Esophagus muscularis mucosa (tissue), 4 donors: ENCODE measurements at regions not wholly inside any gene's neighbourhood (a gene's known extent, or its start where the extent isn't known, plus 50 kb on each side); places are given as distances from the start of the nearest gene placed in this dataset.

Experiments
- DNase-seq: peaks from one replicate; pipeline ENCODE4 v3.0.0-alpha.2; 2017; ENCODE audit errors: extremely low spot score
- H3K27ac ChIP-seq, 4 donors: fragments of 200-600 bp; sonication (generic); replicated peaks in 1 of 4; 1 replicate in 3 of 4; 2 replicates in 1 of 4; pipeline ENCODE4 v1.5.1; 2016 to 2019; ENCODE audit warnings: mild to moderate bottlenecking in 1 of 4
- H3K27me3 ChIP-seq, 4 donors: fragments of 200-600 bp; sonication (generic); one replicate each; pipeline versions ENCODE4 v1.5.1 to v1.6.0; 2016 to 2019
- H3K36me3 ChIP-seq, 4 donors: fragments of 200-600 bp; sonication (generic); one replicate each; pipeline ENCODE4 v1.5.1; 2016 to 2019
- H3K4me1 ChIP-seq, 4 donors: fragments of 200-600 bp; sonication (generic); one replicate each; pipeline ENCODE4 v1.5.1; 2016 to 2019
- H3K4me3 ChIP-seq, 4 donors: fragments of 200-600 bp; sonication (generic); 1 replicate in 2 of 4; 2 replicates in 2 of 4; pipeline ENCODE4 v1.5.1; 2016 to 2019; ENCODE audit warnings: mild to moderate bottlenecking in 4 of 4, moderate library complexity in 1 of 4
- H3K9me3 ChIP-seq, 4 donors: fragments of 200-600 bp; sonication (generic); 1 replicate in 3 of 4; 2 replicates in 1 of 4; pipeline ENCODE4 v1.5.1; 2016 to 2019
- CTCF ChIP-seq, 3 experiments: fragments of 200-600 bp in 2 of 3; fragments of 450-650 bp in 1 of 3; sonication (generic) in 2 of 3; IDR thresholded peaks; one replicate each; pipeline ENCODE4 v1.5.1; 2017 to 2019; ENCODE audit warnings: antibody characterized with exemption in 3 of 3, mild to moderate bottlenecking in 2 of 3, moderate library complexity in 1 of 3
- EP300 ChIP-seq: sonication (generic); formaldehyde crosslinking; IDR thresholded peaks from one replicate; pipeline ENCODE4 v1.6.1; 2017; ENCODE audit warnings: antibody characterized with exemption
- POLR2A ChIP-seq: fragments of 450-650 bp; IDR thresholded peaks from one replicate; pipeline ENCODE4 v1.6.1; 2017; ENCODE audit warnings: antibody characterized with exemption, moderate library complexity, mild to moderate bottlenecking, low read depth
- POLR2AphosphoS5 ChIP-seq, 2 donors: sonication (generic); formaldehyde crosslinking; IDR thresholded peaks; one replicate each; pipeline ENCODE4 v1.6.1; 2017; ENCODE audit warnings: antibody characterized with exemption in 2 of 2
- WGBS: methylation state at CpG from one replicate; pipeline ENCODE4 v1.1.5; 2018; 5-methylcytosine and 5-hydroxymethylcytosine counted together
- intact Hi-C: fragments of 100-400 bp; cut with DNase I; formaldehyde crosslinking; loops from one replicate; pipeline ENCODE4 v1.15.1; 2023

- Histone ChIP-seq H3K4me1 (no peaks in the 10 kb centered on the region), H3K27ac (no peak overlapping the region), H3K4me3 (no peak overlapping the region), H3K36me3 (no peaks in the 10 kb centered on the region), H3K27me3 (peaks cover 0 to 12% (median 0%) of the 10 kb centered on the region in 4 donors), H3K9me3 (peaks cover 0 to 8% (median under 1%) of the 10 kb centered on the region in 4 donors)
- WGBS = 94% methylated on average over 9 of the region's 9 CpGs
- no peak for TF ChIP-seq CTCF (IDR thresholded peaks at IDR 0.05)
- TF ChIP-seq POLR2AphosphoS5 (IDR thresholded peaks at IDR 0.05) = no peak
- intact Hi-C loops = no loop called here
- DNase-seq = no peak
These were observed 235.0 kb downstream of the MN1 start for GRCh38 chr22:27566602-27567001.

GRCh38 chr22:27568265-27568664 lies 233.3 kb downstream of the MN1 start:
- Histone ChIP-seq H3K9me3 (peaks cover 0 to 17% (median 11%) of the 10 kb centered on the region in 4 donors), H3K4me1 (peaks cover 0 to 2% (median 0%) of the 10 kb centered on the region in 4 donors), H3K36me3 (no peaks in the 10 kb centered on the region), H3K4me3 (no peak overlapping the region), H3K27me3 (peaks cover 0 to 27% (median 0%) of the 10 kb centered on the region in 4 donors), H3K27ac (no peak overlapping the region)
- WGBS = 93% methylated on average over 4 of the region's 4 CpGs
- intact Hi-C loops = no loop called here
- no peak for TF ChIP-seq POLR2A
- no peak for TF ChIP-seq POLR2AphosphoS5 (IDR thresholded peaks at IDR 0.05)
- TF ChIP-seq CTCF (IDR thresholded peaks at IDR 0.05) = no peak
- no peak for TF ChIP-seq EP300
- no peak for DNase-seq

- H3K4me1 ChIP-seq = peaks cover 0 to 13% (median 6%) of the 10 kb centered on the region in 4 donors
- H3K27me3 ChIP-seq = peaks cover 0 to 39% (median 0%) of the 10 kb centered on the region in 4 donors
- H3K9me3 ChIP-seq = peaks cover 0 to 12% (median 10%) of the 10 kb centered on the region in 4 donors
- intact Hi-C loops = no loop called here
- no peak overlapping the region for H3K27ac ChIP-seq
- no peak for DNase-seq
- H3K4me3 ChIP-seq = no peak overlapping the region
- no peaks in the 10 kb centered on the region for H3K36me3 ChIP-seq
- TF ChIP-seq CTCF (IDR thresholded peaks at IDR 0.05) = no peak
- no peak for TF ChIP-seq POLR2A
- TF ChIP-seq EP300 = no peak
- no peak for TF ChIP-seq POLR2AphosphoS5 (IDR thresholded peaks at IDR 0.05)
- WGBS = 72% methylated on average over 12 of the region's 12 CpGs
These were observed 229.9 kb downstream of the MN1 start for GRCh38 chr22:27571463-27572277.

GRCh38 chr22:27572278-27572666 lies 229.3 kb downstream of the MN1 start:
- Histone ChIP-seq H3K4me3 (no peak overlapping the region), H3K9me3 (peaks cover 0 to 12% (median 10%) of the 10 kb centered on the region in 4 donors), H3K4me1 (peaks cover 0 to 19% (median 9%) of the 10 kb centered on the region in 4 donors), H3K27me3 (peaks cover 0 to 39% (median 0%) of the 10 kb centered on the region in 4 donors), H3K36me3 (no peaks in the 10 kb centered on the region), H3K27ac (no peak overlapping the region)
- TF ChIP-seq EP300 (no peak), POLR2A (no peak), POLR2AphosphoS5 (IDR thresholded peaks at IDR 0.05) (no peak), CTCF (IDR thresholded peaks at IDR 0.05) (no peak)
- DNase-seq = no peak
- WGBS = 85% methylated on average over 2 of the region's 2 CpGs
- intact Hi-C loops = no loop called here
